Panc1 (cell line): ENCODE measurements at regions not wholly inside any gene's neighbourhood (a gene's known extent, or its start where the extent isn't known, plus 50 kb on each side); places are given as distances from the start of the nearest gene placed in this dataset.
"Not testable (repeated sequence)": the region's sequence is repeated elsewhere in the genome, so short reads cannot be mapped to it uniquely, and the experiment has no call there.

Source experiments
- CTCF ChIP-seq: fragments of 450-650 bp; IDR thresholded peaks from 2 replicates; pipeline ENCODE4 v1.5.1; 2017; ENCODE audit warnings: mild to moderate bottlenecking
- POLR2AphosphoS5 ChIP-seq: IDR thresholded peaks from 2 replicates; pipeline ENCODE4 v1.6.1; 2012; ENCODE audit warnings: mild to moderate bottlenecking, low read depth, low read length, moderate library complexity
- REST ChIP-seq, 2 experiments: IDR thresholded peaks; 2 replicates each; pipeline ENCODE4 v1.6.1; 2011 to 2012; ENCODE audit warnings: low read depth in 2 of 2, control low read depth in 1 of 2, low read length in 1 of 2, mild to moderate bottlenecking in 1 of 2, moderate library complexity in 1 of 2; ENCODE audit not compliant: insufficient read depth in 1 of 2
- TCF7L2 ChIP-seq: IDR thresholded peaks from 2 replicates; pipeline ENCODE4 v1.6.1; 2011; ENCODE audit warnings: mild to moderate bottlenecking, low read depth, low read length, inconsistent platforms

- not testable (repeated sequence) for TF ChIP-seq CTCF; POLR2AphosphoS5; REST (IDR thresholded peaks at IDR 0.05; ENCODE audit: insufficient read depth in 1 of 2, low read depth in 2 of 2, low read length in 1 of 2); TCF7L2
These were observed 74.0 kb upstream of the LRPAP1 start for GRCh38 chr4:3606271-3606670.
